ENCODE measurements at regions not wholly inside any gene's neighbourhood (a gene's known extent, or its start where the extent isn't known, plus 50 kb on each side); places are given as distances from the start of the nearest gene placed in this dataset.

DNA sequence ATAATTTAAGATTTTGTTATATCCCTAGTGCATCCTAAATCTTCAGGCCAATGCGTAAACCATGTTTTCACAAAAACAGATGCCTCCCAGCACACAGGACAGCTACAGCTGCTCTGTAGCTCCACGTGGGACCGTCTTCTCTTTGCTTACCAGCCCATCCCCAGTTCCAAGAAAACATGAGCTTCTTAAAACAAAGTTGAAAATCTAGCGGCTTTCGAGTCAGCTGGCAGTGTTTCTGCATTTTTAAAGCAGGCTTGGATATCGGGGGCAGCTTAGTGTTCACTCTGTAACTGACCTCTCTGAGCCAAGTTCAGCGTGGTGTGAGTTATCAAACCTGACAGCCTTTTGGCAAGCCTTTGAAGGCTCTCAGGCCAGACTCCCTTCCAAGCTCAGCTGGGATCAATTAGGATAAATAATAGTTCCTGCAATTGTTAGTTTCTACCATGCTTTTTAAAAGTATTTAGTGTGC, 881.5 kb downstream of the LTN1 start:
- Histone ChIP-seq H3K9me1 (ENCODE audit: control insufficient read depth, insufficient read depth, low read length) (no peaks in the 10 kb centered on the region), H3K4me2 (ENCODE audit: insufficient read depth, low read length) (no peak overlapping the region), H3K9ac (ENCODE audit: insufficient read depth in 1 of 2, low read depth in 2 of 2, low read length in 2 of 2) (no peak overlapping the region), H3K36me3 (ENCODE audit: control insufficient read depth, insufficient read depth, low read length) (no peaks in the 10 kb centered on the region), H3K9me3 (replicated peaks; ENCODE audit: control insufficient read depth, insufficient read depth, low read depth, low read length) (peaks cover 2% of the 10 kb centered on the region), H4K20me1 (replicated peaks; ENCODE audit: control insufficient read depth, insufficient read depth, low read length) (no peaks in the 10 kb centered on the region), H2AFZ (ENCODE audit: low read depth, low read length) (no peak overlapping the region), H3K27me3 (ENCODE audit: control insufficient read depth in 2 of 2, insufficient read depth in 2 of 2, low read length in 2 of 2) (no peaks in the 10 kb centered on the region), H3K4me3 (no peak overlapping the region), H3K4me1 (replicated peaks in 1 of 2; ENCODE audit: control insufficient read depth in 2 of 2, insufficient read depth in 2 of 2, low read length in 2 of 2) (no peaks in the 10 kb centered on the region), H3K27ac (ENCODE audit: extremely low read depth, low read depth, low read length) (no peak overlapping the region), H3K79me2 (ENCODE audit: control insufficient read depth, insufficient read depth, low read length) (no peaks in the 10 kb centered on the region)
- intact Hi-C loops (cut with micrococcal nuclease): no loop called here
- WGBS (ENCODE audit: insufficient coverage, low coverage, missing lambda C conversion rate): 0% methylated on average over 7 of the region's 7 CpGs
- DNase-seq (ENCODE audit: extremely low read depth in 1 of 4, low spot score in 3 of 4) (no peak), FAIRE-seq (no peak), ATAC-seq (no peak)
- BruUV-seq (replicated peaks): no TSS peak
- TF ChIP-seq, protein P1, sequence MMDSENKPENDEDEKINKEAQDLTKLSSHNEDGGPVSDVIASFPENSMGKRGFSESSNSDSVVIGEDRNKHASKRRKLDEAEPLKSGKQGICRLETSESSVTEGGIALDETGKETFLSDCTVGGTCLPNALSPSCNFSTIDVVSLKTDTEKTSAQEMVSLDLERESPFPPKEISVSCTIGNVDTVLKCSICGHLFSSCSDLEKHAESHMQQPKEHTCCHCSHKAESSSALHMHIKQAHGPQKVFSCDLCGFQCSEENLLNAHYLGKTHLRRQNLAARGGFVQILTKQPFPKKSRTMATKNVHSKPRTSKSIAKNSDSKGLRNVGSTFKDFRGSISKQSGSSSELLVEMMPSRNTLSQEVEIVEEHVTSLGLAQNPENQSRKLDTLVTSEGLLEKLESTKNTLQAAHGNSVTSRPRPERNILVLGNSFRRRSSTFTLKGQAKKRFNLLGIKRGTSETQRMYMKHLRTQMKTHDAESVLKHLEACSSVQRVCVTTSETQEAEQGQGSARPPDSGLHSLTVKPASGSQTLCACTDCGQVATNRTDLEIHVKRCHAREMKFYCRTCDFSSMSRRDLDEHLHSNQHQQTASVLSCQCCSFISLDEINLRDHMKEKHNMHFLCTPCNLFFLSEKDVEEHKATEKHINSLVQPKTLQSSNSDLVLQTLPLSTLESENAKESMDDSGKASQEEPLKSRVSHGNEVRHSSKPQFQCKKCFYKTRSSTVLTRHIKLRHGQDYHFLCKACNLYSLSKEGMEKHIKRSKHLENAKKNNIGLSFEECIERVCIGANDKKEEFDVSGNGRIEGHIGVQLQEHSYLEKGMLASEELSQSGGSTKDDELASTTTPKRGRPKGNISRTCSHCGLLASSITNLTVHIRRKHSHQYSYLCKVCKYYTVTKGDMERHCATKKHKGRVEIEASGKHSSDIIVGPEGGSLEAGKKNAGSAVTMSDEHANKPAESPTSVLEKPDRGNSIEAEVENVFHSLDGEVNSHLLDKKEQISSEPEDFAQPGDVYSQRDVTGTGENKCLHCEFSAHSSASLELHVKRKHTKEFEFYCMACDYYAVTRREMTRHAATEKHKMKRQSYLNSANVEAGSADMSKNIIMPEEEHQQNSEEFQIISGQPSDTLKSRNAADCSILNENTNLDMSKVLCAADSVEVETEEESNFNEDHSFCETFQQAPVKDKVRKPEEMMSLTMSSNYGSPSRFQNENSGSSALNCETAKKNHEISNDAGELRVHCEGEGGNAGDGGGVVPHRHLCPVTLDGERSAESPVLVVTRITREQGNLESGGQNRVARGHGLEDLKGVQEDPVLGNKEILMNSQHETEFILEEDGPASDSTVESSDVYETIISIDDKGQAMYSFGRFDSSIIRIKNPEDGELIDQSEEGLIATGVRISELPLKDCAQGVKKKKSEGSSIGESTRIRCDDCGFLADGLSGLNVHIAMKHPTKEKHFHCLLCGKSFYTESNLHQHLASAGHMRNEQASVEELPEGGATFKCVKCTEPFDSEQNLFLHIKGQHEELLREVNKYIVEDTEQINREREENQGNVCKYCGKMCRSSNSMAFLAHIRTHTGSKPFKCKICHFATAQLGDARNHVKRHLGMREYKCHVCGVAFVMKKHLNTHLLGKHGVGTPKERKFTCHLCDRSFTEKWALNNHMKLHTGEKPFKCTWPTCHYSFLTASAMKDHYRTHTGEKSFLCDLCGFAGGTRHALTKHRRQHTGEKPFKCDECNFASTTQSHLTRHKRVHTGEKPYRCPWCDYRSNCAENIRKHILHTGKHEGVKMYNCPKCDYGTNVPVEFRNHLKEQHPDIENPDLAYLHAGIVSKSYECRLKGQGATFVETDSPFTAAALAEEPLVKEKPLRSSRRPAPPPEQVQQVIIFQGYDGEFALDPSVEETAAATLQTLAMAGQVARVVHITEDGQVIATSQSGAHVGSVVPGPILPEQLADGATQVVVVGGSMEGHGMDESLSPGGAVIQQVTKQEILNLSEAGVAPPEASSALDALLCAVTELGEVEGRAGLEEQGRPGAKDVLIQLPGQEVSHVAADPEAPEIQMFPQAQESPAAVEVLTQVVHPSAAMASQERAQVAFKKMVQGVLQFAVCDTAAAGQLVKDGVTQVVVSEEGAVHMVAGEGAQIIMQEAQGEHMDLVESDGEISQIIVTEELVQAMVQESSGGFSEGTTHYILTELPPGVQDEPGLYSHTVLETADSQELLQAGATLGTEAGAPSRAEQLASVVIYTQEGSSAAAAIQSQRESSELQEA (IDR thresholded peaks at IDR 0.05; ENCODE audit: low read depth): no peak
- POLR2A ChIA-PET: no interaction called here
- in situ Hi-C loops (cut with MboI): no loop called here
- CTCF ChIA-PET (ENCODE audit: low intra/inter-chr PET ratio): no interaction called here
